HS-5 (cell line): ENCODE measurements at regions not wholly inside any gene's neighbourhood (a gene's known extent, or its start where the extent isn't known, plus 50 kb on each side); places are given as distances from the start of the nearest gene placed in this dataset.

Experiments
- DNase-seq: peaks from one replicate; pipeline ENCODE4 v3.0.0-alpha.2; 2012; ENCODE audit warnings: low read depth

DNA sequence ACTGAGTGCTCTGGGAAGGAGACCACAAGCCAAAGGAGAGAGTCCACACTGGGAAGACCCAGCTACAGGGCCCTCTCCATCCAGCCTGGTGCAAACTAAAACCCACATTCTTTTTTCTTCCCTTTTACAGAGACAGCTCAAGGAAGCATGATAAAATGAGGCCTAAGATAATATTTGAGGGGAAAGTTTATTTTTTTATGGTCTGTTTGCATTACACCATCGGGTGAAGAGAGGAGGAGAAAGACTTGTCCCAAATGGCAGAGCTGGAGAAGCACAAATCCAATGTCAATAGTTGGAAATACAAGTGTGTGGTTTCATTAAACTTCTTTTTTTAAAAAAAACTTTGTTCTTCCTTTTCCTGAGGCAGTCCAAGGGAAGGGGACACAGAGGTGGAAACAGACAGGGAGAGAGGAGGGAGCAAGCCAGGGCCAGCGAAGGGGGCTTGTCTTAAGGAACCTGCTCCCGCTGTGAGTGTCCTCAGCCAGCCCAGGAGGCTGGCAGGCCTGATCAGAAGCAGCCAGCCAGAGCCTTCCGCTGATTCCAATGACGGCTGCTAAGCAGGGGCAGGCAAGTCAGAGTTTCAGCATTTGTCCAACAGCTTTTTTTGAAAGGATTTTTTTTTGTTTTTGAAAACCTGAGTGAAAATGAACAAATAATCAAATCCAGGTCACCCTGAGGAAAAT is 203.8 kb upstream of the SIX2 start:
- no peak for DNase-seq

DNA sequence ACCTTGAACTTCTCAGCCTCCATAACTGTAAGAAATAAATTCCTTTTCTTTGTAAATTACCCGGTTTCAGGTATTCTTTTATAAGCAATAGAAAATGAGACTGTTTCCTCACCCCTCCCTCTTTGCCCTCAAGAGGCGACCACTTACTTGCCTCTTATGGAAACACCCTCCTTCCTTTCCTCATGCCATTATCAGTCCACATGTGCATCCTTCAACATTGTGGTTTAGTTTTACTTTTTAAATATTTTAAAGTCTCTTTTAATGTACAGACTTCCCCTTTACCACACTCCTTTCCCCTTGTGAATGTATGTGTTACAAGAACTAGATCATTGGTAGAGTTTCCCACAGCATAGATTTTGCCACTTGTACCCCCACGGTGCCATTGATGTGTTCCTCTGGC is 202.4 kb upstream of the SIX2 start:
- DNase-seq = no peak

DNA sequence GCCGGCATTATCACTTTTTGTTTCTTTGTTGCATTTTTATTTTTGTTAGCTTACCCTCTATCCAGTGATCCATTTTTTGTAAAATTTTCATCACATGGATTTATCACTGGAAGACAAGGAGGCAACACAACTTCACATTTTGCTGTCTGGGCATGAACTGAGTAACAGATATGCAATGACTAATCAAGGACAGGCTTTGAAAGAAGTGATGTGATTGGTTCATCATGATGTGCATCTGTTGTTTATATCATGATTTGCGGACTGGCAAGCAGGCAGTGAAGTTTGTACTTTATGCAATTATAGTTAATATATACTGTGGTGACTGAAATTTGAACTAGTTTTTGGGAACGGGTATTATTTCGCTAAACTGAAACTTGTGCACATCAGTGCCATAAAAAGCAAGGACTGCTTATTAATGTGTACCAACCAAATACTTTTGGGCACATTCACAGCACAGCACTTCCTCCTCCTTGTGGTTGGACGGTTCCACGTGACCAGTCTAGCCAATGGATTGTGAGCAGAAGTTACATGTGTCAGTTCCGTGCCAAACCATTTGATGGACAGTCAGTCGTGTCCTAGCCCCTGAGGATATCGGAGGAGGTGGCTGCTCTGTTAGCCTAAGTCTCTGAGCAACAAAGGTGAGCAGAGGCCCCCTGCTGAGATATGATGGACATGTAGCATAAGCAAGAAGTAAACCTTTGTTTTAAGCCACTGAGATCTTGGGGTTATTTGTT is 201.4 kb upstream of the SIX2 start:
- no peak for DNase-seq

DNA sequence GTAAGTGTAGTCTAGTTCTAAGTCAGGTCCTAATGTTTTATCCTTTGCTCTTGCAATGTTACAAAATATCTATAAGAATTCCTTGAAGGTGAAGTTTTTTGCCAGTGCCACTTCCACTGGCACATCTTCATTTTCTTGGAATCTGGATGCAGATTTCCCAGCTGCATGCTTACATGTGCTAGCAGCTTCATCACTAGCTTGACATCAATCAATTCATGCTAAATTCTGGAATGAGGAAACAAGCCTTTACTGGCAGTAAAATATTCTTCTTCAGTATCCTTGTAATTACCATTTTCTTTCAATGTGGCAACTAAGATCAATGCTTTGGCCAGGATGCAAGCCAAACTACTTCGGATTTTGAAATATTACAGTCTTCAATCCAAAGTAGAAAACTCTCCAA is 200.6 kb upstream of the SIX2 start:
- no peak for DNase-seq

DNA sequence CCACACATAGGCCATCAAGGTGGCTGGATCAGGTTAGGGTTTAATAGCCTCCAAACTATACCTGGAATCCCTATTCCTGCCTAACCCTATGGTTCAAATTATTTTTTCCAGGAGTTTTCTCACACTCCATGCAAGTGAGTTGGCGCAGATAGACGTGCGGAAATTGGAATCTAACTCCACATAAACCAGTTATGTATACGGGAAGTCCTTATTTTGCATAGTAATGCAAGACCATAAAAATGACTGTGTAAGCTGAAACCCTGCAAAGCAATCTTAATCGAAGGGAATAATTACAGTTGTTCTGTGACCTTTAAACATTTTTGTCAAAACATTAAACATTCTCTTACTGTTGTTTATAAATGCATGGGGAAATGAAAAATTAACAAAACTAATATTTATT is 200.1 kb upstream of the SIX2 start:
- no peak for DNase-seq

DNA sequence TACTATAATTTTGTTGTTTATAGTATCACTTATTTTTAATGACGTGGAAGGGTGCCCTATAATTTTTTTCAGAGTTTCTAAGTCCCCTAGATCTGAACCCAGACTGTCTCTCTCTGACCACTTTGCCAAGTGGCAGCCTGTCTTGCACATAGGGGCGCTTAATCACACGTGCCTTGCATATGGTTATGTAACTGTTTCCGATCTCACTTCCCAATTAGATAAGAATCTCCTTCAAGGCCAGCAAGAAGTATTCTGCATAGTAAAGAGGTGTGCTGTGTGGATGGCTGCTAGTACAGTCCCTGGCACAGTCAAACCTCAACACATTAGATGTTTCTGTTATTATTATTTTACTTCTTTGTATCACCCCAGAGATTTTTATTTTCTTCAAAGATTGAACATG is 197.8 kb upstream of the SIX2 start:
- DNase-seq = no peak

- no peak for DNase-seq
These were observed 196.7 kb upstream of the SIX2 start for GRCh38 chr2:45205985-45206384.

GRCh38 chr2:45205480-45205879 is 196.2 kb upstream of the SIX2 start:
- DNase-seq = no peak

- DNase-seq = no peak
These were observed 194.1 kb upstream of the SIX2 start for GRCh38 chr2:45203400-45203799.

DNA sequence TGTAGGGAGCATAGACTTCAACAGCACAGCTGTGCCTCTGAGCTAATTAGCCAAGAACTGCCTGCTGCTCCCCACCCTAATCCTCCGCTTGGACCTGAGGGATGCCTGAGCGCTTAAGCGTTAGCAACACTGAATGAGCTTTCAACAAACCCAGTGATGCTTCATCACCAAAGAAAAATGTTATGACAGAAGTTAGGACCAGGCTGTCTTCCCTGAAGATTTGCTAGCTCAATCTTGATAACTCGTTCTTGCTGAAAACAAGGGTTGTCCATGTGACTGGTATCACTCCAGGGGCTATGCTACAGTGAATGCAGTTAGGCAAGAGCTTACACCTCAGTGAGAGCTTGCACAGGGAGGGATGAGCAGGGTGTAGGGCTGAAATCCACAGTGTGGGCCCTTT is 190.7 kb upstream of the SIX2 start:
- DNase-seq = no peak

GRCh38 chr2:45195916-45196315 is 186.7 kb upstream of the SIX2 start:
- DNase-seq = no peak

- DNase-seq = no peak
These were observed 185.3 kb upstream of the SIX2 start for GRCh38 chr2:45194596-45194995.

DNA sequence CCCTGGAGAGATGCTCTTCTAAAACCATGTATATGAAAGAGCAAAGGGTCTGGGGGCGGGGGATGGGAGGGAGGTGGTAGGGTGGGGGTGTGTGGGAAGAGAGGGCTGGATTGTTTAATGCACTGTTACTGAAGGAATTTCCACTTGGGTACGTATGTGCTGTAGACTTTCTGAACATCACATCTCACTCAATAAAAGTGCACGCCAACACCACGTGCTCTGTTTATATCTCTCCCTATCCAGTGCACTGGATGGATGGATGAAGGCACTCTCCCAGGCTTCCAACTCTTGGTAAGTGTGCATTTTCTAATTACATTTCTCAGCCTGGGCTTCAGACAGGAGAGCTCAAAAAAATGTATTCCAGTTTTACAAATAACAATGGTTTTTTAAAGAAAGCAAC is 184.3 kb upstream of the SIX2 start:
- no peak for DNase-seq

GRCh38 chr2:45192991-45193390 is 183.7 kb upstream of the SIX2 start:
- DNase-seq = no peak

- DNase-seq = no peak
These were observed 183.2 kb upstream of the SIX2 start for GRCh38 chr2:45192481-45192880.

DNA sequence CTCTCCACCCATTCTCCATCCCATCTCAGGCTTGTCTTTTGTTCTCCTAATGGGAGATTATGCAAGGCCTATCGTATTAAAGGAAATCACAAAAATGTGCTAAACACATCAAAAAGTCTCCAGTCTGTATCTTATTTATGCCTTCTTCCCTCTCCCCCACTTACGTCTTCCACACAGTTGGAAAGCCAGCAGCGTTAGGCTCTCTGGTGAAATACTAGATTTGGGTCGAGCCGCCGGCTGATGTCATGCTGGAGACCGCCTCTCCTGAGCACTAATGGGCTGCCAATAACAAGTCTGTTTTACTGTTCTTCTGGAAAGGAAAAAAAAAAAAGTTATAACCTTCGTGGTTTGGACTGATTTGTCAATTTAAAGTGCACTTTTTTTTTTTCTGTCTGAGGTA is 182.7 kb upstream of the SIX2 start:
- no peak for DNase-seq

GRCh38 chr2:45191146-45191863 is 182.1 kb upstream of the SIX2 start:
- DNase-seq = no peak

DNA sequence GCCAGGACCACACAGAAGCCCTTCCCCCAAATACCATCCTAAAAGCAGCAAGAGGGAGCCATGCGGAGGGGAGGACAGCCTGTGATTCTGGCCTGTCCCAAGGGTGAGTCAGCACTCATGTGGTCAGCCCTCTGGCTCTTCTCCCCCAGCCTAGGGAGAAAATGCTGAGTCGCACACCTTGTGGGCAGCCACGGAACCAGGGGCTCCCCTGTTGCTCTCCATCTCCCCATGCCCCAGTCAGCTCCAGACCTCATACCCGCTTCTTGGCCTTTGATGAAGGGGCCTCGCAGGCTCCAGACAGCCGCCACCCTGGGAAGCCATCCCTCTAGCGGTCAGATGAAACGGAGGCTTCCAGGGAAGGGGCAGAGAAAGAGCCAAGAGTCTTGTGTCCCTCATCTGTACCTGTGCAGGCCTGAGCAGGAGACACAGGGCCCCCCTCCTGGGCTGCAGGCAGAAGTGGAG is 181.3 kb upstream of the SIX2 start:
- no peak for DNase-seq

DNA sequence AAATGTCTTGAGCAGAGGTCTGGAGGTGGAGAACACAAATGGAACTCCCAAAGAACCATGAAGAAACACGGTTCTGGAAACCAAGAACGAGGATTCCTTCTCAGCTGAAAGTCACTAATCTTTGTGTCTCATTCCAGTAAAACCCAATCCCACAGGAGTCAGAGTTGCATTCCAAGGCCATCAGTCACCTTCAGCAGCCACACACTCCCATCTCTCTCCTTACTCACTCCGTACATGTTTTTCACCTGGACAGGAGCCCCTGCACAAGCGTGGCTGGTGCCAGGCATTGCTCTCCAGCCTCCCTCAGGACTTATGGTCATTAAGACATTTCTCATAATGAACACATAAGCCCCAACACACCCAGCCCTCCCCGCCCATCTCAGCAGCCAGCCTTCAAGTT is 175.4 kb upstream of the SIX2 start:
- DNase-seq = peak; percentile 60

DNA sequence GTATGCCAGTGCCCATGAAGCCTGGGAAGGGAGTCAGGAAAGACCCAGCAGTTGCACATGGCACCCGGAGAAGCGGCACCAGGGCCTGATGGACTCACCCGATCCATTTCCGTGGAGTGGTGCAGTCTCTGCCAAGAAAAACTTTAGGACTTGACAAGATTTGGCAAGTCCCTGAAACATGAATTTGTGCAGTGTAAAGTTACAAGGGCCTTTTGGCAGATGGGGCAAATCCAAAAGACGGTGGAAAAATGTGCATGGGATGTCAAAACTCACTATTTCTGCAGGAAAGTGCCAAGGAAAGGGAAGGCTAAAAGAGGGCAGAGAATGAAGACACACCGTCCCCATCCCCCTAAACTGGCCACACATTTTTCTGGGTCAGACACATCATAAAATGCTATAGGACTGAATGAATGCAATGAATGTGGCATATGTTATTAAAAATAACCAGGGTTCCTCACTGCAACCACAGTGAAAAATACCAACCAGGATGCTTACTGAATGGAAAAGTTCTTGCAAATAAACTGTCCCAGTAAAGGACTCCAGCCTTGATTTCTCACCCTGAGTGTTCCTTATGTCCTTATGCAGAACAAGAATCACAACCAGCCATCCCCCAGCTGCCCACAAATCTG is 173.5 kb upstream of the SIX2 start:
- no peak for DNase-seq

DNA sequence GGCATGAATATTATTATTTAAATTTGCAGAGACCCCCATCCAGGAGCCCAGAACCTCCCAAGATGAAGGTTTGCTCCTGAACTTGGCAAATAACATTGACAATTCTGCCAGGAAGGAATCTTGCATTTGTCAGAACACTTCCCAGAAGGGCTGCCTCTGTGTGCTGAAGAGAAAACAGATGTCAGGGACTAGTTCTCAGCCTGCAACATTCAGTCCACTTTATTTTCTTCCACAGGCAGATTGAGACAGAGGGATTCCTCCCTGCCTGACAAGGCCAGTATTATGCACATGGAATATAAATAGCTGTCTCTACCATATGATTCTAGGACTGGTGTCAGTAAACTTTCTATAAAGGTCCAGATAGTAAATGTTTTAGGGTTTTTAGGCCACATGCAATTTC is 171.5 kb upstream of the SIX2 start:
- DNase-seq = no peak

GRCh38 chr2:45180033-45180746 is 170.9 kb upstream of the SIX2 start:
- DNase-seq = no peak
